ENCODE measurements at regions not wholly inside any gene's neighbourhood (a gene's known extent, or its start where the extent isn't known, plus 50 kb on each side); places are given as distances from the start of the nearest gene placed in this dataset.

DNA sequence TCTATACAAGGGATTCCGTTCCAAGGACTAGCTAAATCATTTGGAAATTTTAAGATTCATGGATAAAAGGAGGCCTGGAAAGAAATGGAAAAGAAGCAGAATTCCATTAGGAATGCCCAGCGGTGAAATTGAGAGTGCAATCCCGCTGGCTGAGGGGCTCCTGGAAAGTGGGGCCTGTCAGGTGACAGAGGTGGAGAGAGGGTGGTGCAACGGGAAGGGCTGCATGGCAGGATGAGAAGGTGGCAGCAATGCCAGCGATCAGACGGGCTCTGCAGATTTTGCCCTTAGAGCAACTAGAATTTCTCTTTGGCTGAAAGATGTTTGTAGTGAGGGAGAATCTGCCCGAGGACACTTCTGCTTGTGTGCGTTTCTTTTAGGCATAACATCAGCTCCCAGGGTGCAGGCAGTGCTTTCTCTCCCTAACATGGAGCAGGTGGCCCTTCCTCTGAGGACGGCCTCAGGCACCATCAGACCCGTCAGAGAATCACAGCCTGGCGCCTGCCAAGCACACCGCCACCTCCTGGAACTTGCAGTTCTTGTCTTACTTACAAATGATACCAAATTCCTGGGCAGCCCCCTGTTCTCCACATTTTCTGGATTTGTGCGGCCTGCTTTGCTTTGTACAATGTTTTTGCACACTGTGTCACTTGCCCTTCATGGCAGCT, 261.6 kb downstream of the NDUFA10 start:
- no peak for DNase-seq (ENCODE audit: low spot score)

DNA sequence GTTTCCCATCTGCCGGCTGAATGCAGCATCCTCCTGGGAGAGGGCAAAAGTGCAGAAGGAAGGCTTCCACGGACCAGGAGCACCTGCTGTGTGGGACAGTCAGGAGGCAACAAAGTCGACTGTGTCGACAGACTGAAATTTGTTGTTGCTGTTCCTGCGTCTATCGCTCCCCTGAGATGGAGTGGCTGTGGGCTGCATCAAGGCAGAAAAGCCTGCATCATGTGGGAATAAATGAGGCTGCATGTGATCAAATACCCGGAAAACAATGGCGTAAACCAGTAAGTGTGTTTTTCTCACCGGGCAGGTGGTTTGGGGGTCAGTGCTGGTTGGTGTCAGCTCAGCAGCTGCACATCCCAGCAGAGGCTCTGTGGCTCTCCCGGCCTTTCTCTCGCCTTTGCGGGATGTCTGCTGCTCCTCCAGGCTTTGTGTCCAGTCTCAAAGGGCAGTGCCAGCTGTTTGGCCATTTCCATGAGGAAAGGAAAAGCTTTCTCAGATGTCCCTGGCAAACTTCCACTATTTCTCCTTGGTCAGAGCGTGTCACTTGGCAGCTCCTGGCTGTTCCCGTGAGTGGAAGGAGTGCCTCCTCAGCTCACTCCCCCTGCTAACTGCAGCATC, 262.4 kb downstream of the NDUFA10 start:
- DNase-seq (ENCODE audit: low spot score), result peak; percentile 29

DNA sequence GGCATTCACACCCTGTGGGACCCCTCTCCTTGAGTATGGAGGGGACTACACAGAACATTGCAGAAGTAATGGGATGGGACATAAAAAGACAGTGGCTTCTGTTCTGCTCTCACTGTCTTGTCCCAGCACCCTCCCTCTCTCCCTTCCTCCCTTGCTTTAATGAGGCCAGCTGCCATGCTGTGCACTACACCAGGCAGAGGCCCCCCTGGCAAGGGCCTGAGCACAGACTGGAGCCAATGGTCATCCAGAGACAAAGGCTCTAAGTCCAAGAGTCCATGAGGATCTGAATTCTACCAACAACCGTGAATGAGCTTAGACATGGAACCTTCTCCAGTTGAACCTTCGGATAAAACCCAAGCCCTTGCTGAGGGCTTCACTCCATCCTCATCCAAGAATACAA, 263.0 kb downstream of the NDUFA10 start:
- DNase-seq (ENCODE audit: low spot score), result no peak

DNA sequence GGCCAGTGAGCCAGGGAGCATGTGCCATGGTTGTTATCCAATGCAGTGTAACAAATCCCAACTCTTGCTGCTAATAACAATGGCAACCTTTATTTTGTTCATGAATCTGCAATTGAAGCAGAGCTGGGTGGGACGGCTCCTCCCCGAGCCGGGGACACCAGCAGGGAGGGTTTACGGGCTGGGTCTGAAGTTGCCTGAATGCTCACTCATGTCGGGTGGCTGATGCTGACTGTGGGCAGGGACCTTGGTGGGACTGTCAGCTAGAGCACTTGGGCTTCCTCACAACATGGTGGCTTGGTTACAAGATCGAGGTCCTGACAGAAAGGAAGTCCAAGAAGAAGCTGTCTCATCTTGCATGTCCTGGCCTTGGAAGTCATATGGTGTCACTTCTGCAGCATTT, 264.5 kb downstream of the NDUFA10 start:
- no peak for DNase-seq (ENCODE audit: low spot score)

DNA sequence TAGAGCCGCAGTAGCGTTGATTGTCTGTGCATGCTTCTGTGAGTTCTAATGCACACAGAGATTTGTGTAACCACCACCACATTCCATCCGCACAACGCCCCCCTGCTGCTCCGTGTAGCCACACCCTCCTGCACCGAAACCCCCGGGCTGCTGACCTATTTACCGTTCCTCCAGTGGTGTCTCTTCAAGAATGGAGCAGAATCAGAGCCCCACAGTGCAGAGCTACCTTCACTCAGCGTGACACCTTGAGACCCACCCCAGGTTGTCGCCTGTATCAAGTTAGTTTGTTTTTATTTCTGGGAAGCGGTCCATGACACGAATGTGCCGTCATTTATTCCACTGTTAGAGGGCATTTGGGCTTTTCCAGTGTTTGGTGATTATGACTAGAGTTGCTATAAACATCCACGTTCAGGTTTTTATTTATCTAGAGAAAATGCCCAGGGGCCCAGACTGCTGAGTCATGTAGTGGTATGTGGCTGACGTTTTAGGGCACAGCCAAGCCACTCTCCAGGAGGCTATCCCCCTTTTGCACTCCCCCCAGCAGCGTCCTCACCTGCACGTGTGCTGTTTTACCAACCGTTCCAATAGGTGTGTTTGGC, 266.8 kb downstream of the NDUFA10 start:
- no peak for DNase-seq (ENCODE audit: low spot score)

DNA sequence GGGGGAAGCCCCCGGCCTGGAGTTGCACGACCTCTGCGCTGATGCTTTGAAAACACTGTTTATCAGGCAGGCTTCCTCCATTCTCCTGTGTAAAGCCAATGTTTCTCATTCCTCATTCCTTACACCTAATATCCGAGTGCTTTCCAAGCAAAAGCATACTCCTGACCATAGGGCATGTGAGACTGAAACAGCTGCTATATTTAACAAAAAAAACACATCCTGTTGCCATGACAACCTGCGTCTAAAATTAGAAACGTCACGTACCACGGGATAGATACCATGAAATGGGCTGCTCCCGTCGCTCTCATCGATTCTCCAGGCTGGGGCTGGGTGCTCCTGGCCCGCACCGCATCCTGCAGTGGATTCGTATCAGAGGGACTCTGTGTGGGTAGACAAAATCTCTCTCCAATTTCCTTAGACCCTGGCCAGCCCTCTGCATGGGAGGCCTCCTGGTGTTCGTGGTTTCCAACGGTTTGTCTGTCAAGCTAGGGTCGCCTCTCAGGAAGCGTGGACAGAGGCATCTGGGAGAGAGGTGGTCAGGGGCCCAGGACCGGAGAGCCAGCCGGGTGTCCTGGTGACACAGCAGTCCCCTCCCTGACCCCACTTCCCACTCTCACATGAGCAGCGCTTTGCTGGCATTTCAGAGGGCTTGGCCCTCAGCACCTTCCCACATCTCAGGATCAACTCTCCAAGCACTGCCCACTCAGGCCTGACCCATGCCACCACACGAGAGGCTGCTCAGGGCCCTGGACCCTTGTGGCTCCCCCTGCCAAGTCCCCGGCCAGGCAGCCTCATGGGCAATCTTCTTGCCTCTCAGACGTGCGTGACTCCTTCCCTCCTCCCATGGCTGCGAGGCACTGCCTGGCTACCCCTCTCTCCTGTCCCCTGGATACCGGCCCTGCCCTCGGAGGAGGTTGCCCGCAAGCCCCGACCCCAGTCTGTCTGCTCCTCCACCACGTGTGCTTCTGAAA, 268.1 kb downstream of the NDUFA10 start:
- DNase-seq (ENCODE audit: low spot score), result no peak

DNA sequence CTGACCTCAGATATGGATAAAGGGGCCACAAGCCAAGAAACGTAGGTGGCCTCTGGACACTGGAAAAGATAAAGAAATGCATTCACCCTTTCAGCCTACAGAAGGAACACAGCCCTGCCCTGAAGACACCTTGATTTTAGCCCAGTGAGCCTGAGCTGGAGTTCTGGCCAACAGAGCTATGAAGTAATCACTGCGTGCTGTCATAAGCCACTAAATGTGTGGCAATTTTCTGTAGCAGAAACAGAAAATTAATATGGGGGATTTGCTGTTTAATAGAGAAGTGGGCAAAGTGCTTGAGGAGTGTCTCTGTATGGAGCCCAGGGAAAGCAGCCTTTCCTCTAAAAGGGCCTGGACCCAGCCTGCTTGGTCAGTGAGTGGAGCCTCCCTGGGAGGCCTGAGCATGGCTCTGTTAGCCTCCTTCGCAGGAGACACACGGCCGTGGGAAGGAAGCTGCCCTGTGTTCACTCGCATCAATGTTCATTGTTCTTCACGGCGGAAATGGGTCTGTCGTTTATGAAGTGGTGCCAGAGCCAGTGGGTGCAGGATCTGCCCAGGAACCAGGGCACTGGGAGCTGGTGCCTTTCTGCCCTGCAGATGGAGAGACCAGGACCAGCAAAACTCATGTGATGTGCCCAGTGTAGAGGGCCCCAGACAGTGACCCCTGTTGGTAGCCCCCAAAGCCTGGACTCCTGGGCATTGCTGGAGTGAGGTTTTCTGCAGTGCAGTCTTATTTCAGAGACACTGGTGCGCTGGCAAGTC, 268.9 kb downstream of the NDUFA10 start:
- peak; percentile 37 for DNase-seq (ENCODE audit: low spot score)

DNA sequence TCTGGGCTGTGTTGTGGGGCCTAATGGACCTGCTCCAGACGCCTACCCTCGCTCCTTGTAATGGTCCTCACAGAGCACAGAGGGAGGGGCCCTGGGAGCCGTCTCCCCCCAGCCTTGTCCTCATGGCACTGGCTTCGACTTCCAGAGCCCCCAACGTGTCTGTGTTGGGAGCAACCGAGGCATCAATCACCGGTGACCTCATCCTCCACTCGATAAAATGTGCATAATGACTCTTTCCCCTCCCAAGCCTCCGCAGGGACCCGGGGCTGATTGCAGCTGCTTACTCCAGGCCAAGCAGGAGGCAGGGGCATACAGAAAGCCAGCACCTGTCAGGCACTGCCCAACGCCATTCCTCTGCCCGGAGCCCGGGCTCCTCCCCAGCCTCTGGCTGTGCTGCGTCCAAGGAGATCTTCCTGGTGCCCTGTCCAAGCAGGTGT, 271.7 kb downstream of the NDUFA10 start:
- no peak for DNase-seq (ENCODE audit: low spot score)

DNA sequence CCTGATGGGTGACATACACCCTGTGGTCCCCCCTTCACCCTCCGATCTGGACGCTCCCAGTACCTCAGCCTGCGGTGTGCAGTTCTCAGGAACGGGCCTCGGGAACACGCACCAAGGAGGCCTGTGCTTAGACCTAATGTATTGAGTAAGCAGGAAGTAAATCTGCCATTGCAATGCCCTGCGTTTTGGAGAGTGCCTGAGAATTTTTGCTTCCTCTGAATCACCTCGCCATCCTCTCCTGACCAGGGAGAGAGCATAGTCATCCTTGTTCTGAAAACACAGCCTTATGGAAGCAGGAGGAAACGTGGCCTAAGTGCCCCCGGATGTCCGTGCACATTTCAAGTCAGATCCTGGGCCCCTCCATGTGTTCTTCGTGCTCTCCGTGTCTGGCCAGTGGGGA, 272.2 kb downstream of the NDUFA10 start:
- no peak for DNase-seq (ENCODE audit: low spot score)

DNA sequence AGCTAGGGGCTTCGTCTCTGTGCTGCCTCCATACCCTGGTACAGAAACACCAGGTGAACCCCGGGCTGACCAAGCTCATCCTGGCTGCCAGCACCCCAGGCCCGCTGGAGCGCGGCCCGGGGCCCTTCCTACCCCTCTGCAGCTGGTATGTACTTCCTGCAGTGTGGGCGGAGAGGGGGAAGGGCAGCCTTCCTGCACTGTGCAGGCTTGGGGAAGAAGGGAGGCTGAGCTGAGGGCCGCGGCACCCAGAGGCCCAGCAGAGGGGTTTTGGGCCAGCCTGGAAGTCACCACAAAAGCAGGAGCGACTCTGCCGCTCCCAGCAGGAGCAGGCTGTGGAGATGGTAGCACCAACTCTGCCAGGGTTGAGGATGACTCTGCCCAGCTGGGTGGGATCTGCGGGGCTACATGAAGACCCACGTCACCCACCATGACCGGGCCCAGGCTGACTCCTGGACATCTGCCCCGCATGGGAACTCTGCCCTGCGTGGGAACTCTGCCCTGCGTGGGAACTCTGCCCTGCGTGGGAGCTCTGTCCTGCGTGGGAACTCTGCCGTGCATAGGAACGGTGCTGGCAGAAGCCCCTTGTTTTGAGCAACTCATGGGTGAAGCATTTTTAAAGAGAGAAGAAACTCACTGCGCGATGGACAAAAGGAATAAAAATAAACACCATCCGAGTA, 273.3 kb downstream of the NDUFA10 start:
- DNase-seq (ENCODE audit: low spot score), result no peak

DNA sequence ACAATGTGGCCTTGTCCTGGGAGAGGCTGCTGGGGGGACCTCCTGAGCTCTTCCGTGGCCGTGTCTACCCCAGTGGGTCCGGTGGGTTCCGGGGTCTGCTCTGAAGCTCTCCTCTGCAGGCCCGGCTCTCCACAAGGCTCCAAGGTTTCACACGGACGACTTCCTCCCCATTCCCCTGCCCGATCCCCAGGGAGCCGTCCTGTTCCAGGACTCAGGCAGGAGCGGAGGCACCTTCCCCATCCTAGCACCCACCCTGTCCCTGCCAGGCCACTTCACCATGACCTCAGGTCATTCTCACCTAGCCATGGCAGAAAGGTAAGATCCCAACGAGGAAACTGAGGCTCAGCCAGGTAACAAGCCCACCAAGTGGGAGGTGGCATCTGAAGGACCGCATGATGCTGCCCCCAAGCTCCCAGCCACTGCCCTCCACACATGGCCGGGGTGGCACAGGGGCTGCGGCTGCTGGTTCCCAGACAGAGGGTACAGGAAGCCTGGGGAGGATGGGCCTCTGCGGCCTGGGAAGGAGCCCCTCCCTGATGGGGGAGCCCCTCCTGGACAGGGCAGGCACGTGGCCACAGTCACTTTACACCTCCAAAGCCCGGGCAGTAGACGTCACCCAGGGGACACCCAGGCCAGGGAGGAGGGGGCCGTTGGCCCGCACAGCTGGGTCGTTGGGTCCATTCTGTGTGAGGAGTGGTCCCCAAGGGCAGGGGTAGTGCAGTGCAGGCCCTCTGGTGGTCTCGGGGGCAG, 274.0 kb downstream of the NDUFA10 start:
- DNase-seq (ENCODE audit: low spot score), result no peak

DNA sequence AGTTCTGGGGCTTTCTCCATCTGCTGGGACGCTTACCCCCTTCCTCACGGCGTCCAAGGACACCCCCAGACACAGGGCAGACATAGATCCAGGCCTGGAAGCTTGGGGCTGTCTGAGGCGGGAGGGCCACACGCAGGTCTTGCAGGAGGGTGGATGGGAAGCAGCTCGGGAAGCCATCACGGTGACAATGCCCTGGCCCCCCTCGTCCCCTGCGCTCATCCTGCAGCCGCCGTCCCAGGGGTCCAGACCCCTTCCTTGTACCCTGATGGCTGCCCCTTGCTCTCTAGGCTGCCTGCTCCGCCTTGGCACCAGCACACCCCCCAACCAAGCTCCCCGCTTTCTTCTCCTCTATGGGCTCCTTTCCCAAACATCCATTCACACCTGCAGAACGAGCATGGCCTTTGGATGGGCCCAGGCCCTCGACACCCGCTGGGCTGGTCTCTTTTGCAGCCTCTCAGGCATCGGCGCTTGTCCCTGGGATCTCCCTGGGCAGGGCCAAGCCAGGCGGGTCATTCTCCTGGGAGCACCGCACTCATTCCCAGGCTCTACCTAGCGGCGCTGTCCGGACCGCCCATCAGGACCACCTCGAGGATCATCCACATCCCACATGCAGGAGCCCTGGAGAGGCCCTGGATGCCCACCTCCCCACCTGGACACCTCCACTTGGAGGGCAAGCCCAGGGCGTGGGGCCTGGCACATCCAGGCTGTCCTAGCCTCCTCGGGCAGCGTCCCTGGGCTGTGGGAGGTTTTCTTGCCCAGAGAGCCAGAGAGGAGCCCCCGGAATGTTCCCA, 274.9 kb downstream of the NDUFA10 start:
- no peak for DNase-seq (ENCODE audit: low spot score)

DNA sequence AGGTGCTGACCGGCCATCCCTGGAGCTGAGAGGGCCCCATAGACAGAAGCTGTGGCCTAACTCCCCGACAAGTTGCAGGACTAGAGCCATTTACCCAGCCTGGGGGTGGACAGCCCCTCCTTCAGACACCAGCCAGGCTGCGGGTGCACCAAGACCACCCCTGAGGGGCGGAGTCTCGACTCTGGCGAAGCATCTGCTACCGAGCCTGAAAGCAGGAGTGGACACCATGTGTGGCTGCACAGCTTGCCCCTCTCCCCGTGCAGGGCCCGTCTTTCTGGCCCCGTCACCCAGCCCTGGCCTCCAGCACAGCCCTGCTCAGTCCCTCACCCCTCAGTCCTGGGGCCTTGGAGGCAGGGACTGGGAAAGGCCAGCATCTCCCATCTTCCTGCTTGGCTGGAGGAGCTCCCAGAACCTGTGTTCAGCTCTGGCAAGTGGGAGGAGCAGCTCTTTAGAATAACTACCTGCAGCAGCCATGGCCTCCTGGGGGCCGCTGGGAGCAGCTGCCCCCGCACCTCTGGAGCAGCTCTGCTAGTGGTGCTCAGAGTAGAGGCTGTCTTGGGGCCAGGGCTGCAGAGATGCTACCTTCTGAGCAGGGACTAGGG, 275.8 kb downstream of the NDUFA10 start:
- DNase-seq (ENCODE audit: low spot score), result no peak

DNA sequence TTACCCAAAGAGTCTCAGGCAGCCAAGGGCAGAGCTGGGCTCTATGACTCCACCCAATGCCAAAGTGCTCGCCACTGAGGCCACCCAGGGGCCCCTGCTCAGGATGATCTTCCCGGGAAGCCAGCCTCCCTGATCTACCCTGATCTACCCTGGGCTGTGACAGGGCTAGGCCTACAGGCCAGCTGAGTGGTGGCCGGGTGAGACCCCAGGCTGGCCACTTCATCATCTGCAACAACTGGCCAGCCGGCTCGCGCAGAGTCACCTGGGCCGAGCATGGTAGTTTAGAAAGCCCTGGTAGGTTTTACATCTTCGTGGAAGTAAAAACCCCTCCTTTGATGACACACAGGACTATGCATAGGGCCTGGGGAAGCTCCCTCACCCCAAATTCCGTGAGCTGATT, 276.3 kb downstream of the NDUFA10 start:
- DNase-seq (ENCODE audit: low spot score), result no peak

DNA sequence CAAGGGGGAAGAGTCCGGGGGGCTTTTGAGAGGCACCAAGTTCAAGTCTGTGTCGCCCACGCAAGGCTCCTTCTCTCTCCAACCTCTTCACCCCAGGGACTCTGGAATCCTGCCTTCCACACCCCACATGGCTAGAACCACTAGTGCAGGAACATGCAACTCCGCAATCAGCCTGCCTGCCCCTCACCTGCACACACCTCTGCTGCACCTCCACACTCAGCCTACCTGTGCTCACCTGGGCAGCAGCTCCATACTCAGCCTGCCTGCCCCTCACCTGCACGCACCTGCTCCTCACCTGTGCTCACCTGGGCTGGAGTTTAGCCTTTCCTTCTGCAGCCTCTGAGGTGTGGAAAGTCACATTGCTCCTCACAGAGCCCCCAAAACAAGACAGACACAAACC, 277.4 kb downstream of the NDUFA10 start:
- no peak for DNase-seq (ENCODE audit: low spot score)

DNA sequence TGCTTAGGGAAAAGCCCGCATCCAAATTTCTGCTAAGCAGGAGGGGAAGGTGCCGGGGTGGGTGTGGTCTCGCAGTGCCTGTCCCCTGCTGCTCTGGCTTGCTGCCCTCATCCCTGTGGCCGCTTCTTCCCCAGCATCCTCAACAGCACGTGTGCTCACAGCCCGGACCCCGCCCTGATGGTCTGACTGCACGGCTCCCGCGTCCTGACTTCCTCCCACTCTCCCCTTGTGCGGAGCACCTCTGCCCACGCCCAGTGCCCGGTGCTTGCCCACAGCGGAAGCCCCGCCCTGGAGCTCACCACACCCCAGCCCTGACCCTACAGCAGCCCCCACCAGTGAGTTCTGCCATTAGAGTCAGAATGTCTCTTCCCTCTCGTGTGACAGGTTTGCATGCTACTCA, 277.9 kb downstream of the NDUFA10 start:
- DNase-seq (ENCODE audit: low spot score), result no peak

DNA sequence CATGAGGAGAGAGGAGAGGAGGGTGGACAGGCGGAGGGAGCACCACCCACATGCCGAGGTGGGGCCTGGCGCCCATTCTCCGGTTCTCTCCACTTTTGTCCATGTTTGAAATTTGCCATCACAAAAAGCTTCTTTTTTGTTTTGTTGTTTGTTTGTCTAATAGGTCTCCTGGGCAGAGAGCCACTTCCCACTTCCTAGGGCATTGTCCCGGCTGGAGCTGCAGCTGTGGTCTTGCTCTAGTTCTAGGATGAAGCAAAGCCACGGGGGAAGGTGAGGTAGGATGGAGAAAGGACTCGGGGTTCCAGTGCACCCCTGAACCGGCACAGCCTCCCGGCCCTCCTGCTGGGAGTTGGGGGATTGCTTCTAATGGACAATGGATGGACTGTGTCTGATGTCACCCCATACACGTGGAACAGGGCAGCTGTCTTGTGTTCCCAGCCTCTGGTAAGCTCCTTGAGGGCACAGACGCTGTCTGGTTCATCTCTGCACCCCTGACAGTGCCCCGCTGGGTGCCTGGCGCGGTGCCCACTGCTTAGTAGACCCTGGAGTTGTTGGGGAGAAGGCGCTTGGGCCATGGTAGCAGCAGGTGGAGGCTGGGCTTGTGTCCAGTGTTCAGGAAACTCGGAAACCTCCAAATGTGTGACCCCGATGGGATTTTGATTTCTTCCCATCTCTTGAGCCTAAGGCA, 278.4 kb downstream of the NDUFA10 start:
- DNase-seq (ENCODE audit: low spot score), result peak; percentile 49

DNA sequence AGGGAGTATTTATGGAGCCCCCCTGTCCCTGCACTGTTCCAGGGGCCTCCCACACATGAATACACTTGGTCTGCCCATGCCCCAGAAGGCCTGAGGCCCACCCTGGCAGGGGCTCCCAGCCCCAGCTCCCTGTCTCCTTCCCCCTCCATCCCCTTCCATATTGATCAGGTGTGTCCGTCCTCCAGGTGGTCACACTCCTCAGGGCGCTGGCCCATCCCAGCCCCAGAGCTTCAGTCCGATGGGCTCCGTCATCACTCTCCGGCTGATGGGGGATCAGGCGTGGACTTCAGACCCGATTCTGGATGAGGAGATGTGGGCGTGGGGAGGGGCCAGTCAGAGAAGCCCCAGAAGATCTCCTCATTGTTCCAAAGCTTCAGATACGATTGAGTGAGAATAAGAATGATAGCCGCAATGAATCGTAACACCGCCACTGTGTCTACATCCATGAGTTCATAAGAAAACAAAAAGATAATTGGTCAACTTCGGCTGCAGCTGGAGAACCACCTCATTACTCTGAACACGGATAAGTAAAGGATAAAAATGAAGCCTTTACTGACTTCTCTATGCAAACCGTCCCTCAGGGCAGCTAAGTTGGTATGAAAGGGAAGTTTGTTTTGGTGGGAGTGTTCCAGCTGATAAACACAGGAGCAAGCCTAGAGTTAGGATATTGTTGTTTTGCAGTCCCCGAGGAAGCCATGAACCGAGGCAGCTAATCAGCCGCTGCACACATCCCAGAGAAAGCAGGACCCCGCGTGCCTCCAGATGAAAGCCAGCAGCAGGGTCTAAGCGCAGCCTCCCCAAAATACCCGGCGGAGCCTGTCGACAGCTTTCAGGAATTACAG, 279.5 kb downstream of the NDUFA10 start:
- no peak for DNase-seq (ENCODE audit: low spot score)
